ENCODE measurements at regions not wholly inside any gene's neighbourhood (a gene's known extent, or its start where the extent isn't known, plus 50 kb on each side); places are given as distances from the start of the nearest gene placed in this dataset.

- TF ChIP-seq CTCF (IDR thresholded peaks at IDR 0.05; ENCODE audit: low read length) (no peak), EZH2 (IDR thresholded peaks at IDR 0.05; ENCODE audit: borderline replicate concordance, low read length) (no peak)
Measured at GRCh38 chr18:38933910-38934510, 1368.4 kb upstream of the CELF4 start.
